HepG2 (cell line): ENCODE measurements at regions not wholly inside any gene's neighbourhood (a gene's known extent, or its start where the extent isn't known, plus 50 kb on each side); places are given as distances from the start of the nearest gene placed in this dataset.

Source experiments
- ATAC-seq: fragments of 200-7000 bp; cut with Tn5 transposase; 3 replicates; pipeline ENCODE4 v1.9.1; 2020; ENCODE audit warnings: mild to moderate bottlenecking, moderate library complexity
- BruUV-seq: library from RNA; stranded (reverse); fragments of 400-500 nt; replicated peaks from 2 replicates; lab custom pipeline; 2021; lab: Mats Ljungman, UMichigan
- CTCF ChIA-PET: fragments of 300-600 bp; formaldehyde crosslinking; extraction: SDS; loops from one replicate; lab custom pipeline; 2021; ENCODE audit warnings: low total read pairs, inconsistent platforms, low intra/inter-chr PET ratio; lab: Yijun Ruan, JAX
- POLR2A ChIA-PET: fragments of 350-600 bp; sonication (Branson Sonifier 250); formaldehyde crosslinking; loops from one replicate; lab custom pipeline; 2020; ENCODE audit warnings: antibody characterized with exemption, inconsistent platforms; lab: Yijun Ruan, JAX
- DNase-seq: peaks from one replicate; pipeline ENCODE4 v3.0.0-alpha.2; 2015; ENCODE audit warnings: low spot score
- FAIRE-seq: peaks from 3 replicates; lab custom pipeline; 2011; peaks lifted over from hg19 to GRCh38; lab: Jason Lieb, UNC
- H2AFZ ChIP-seq: one replicate; pipeline ENCODE4 v1.6.1; 2011; ENCODE audit warnings: low read length, inconsistent platforms
- H3K27ac ChIP-seq: fragments of 300-600 bp; 3 replicates; pipeline ENCODE4 v1.8.0; 2011; ENCODE audit warnings: mixed run types, mild to moderate bottlenecking, mixed read lengths, low read length, inconsistent platforms; ENCODE audit not compliant: insufficient read depth; ENCODE audit errors: extremely low read length
- H3K27me3 ChIP-seq, 2 experiments: fragments of 200-600 bp in 1 of 2; 2 replicates in 1 of 2; 3 replicates in 1 of 2; pipeline versions ENCODE4 v1.6.0 to v1.8.0; 2011; ENCODE audit warnings: low read length in 2 of 2, mild to moderate bottlenecking in 2 of 2, moderate library complexity in 2 of 2, inconsistent platforms in 1 of 2; ENCODE audit not compliant: insufficient read depth in 2 of 2, control insufficient read depth in 1 of 2
- H3K36me3 ChIP-seq, 2 experiments: fragments of 200-600 bp in 1 of 2; replicated peaks in 1 of 2; 2 replicates in 1 of 2; 3 replicates in 1 of 2; pipeline versions ENCODE4 v1.5.1 to v1.8.0; 2011; ENCODE audit warnings: low read length in 2 of 2, inconsistent platforms in 1 of 2; ENCODE audit not compliant: insufficient read depth in 2 of 2, control insufficient read depth in 1 of 2
- H3K4me1 ChIP-seq: 2 replicates; pipeline ENCODE4 v1.5.1; 2012; ENCODE audit warnings: low read length, inconsistent platforms; ENCODE audit not compliant: insufficient read depth
- H3K4me2 ChIP-seq: 2 replicates; pipeline ENCODE4 v1.6.0; 2011; ENCODE audit warnings: low read depth, low read length, inconsistent platforms
- H3K4me3 ChIP-seq, 3 experiments: fragments of 200-600 bp in 1 of 3; sonication (generic), shearing (Covaris generic) in 1 of 3; replicated peaks in 1 of 3; 2 replicates each; pipeline ENCODE4 v1.5.1; 2011 to 2016; ENCODE audit warnings: low read length in 3 of 3, inconsistent platforms in 2 of 3, low read depth in 2 of 3, mild to moderate bottlenecking in 2 of 3, control low read depth in 1 of 3, mixed read lengths in 1 of 3; ENCODE audit not compliant: insufficient read depth in 1 of 3
- H3K79me2 ChIP-seq: one replicate; pipeline ENCODE4 v1.6.1; 2011; ENCODE audit warnings: low read length, inconsistent platforms; ENCODE audit not compliant: insufficient read depth
- H3K9ac ChIP-seq: 2 replicates; pipeline ENCODE4 v1.6.0; 2011; ENCODE audit warnings: mild to moderate bottlenecking, low read depth, low read length, inconsistent platforms; ENCODE audit not compliant: insufficient read depth
- H3K9me3 ChIP-seq: 2 replicates; pipeline ENCODE4 v1.5.1; 2012; ENCODE audit warnings: mild to moderate bottlenecking, low read length
- H4K20me1 ChIP-seq: 2 replicates; pipeline ENCODE4 v1.6.0; 2011; ENCODE audit warnings: inconsistent platforms, mild to moderate bottlenecking, low read length, moderate library complexity; ENCODE audit not compliant: insufficient read depth
- BHLHE40 ChIP-seq: IDR thresholded peaks from 2 replicates; pipeline ENCODE4 v1.6.1; 2011; ENCODE audit warnings: low read length, improper control_type of control experiment
- KDM4B ChIP-seq: sonication (generic); formaldehyde crosslinking; IDR thresholded peaks from 2 replicates; pipeline ENCODE4 v1.4.0; 2020; ENCODE audit warnings: missing genetic modification reagents
- MAFK ChIP-seq, 2 experiments: IDR thresholded peaks in 1 of 2; conservative IDR thresholded peaks in 1 of 2; 2 replicates each; pipeline ENCODE4 v1.6.1; 2011; ENCODE audit warnings: improper control_type of control experiment in 2 of 2, low read length in 2 of 2
- MZF1 ChIP-seq: sonication (generic); formaldehyde crosslinking; IDR thresholded peaks from 2 replicates; pipeline ENCODE4 v1.8.1; 2023; ENCODE audit warnings: mild to moderate bottlenecking, missing genetic modification reagents, borderline replicate concordance
- ZNF879 ChIP-seq: sonication (generic); formaldehyde crosslinking; IDR thresholded peaks from 2 replicates; pipeline ENCODE4 v1.8.1; 2023; ENCODE audit warnings: missing genetic modification reagents
- ZSCAN29 ChIP-seq: sonication (generic); formaldehyde crosslinking; conservative IDR thresholded peaks from 2 replicates; pipeline ENCODE4 v1.4.0; 2020; ENCODE audit warnings: mild to moderate bottlenecking, missing genetic modification reagents
- in situ Hi-C: cut with HindIII; loops from 2 replicates; pipeline ENCODE4 v1.10.0; 2017; ENCODE audit warnings: low pct_unique_long_range_greater_than_20kb; ENCODE audit not compliant: extremely low pct_ligation_motif_present
- intact Hi-C: fragments of 100-400 bp; cut with micrococcal nuclease; formaldehyde crosslinking; loops from one replicate; pipeline ENCODE4 v1.10.0; 2022; ENCODE audit not compliant: unreplicated experiment
- TF ChIP-seq, protein P1 (sequence below), 2 experiments: sonication (generic) in 1 of 2; formaldehyde crosslinking in 1 of 2; IDR thresholded peaks; 2 replicates each; pipeline versions ENCODE4 v1.4.0 to v1.6.1; 2016 to 2020; ENCODE audit warnings: borderline replicate concordance in 1 of 2, low read depth in 1 of 2, mild to moderate bottlenecking in 1 of 2, missing genetic modification reagents in 1 of 2

DNA sequence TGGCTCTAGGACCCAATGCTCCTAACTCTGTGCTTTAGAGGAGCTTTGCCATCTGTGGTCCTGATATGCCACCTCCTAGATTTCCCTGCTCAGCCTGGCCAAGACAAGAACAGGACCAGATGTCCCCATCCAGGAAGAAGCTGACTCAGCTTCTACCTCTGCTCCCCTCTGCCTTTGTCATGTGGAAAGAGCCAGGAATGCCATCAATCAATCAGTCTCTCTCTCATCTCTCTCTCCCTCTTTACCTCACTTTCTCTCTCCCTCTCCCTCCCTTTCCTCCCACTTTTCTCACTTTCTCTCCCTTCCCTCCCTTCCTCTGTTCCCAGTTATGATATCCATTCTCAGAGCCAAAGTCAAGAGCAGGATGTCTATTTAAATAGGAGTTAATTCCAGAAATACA, 892.5 kb upstream of the TMEM132C start:
- Histone ChIP-seq H3K9ac (no peak overlapping the region), H3K4me3 (no peak overlapping the region), H3K79me2 (no peaks in the 10 kb centered on the region), H3K27me3 (no peaks in the 10 kb centered on the region), H3K27ac (no peak overlapping the region), H3K9me3 (no peaks in the 10 kb centered on the region), H3K4me1 (no peaks in the 10 kb centered on the region), H3K36me3 (no peaks in the 10 kb centered on the region), H3K4me2 (no peak overlapping the region), H2AFZ (no peak overlapping the region), H4K20me1 (no peaks in the 10 kb centered on the region)
- POLR2A ChIA-PET, result no interaction called here
- intact Hi-C loops (loop anchor here (10.0 kb wide), 1 partner anchor 590 kb away; no protein-coding TSS in a partner anchor), in situ Hi-C loops (no loop called here)
- TF ChIP-seq BHLHE40 (no peak), ZNF879 (CRISPR knock-in tag) (no peak), MZF1 (CRISPR knock-in tag) (no peak), ZSCAN29 (no peak), MAFK (conservative IDR thresholded peaks at IDR 0.05 in 1 of 2, IDR thresholded peaks at IDR 0.05 in 1 of 2; ENCODE audit: low read length in 2 of 2) (peak in 1 of 2 experiments; percentile 36; a peak in 1 of 4 replicates), KDM4B (CRISPR knock-in tag) (no peak)
- TF ChIP-seq, protein P1, sequence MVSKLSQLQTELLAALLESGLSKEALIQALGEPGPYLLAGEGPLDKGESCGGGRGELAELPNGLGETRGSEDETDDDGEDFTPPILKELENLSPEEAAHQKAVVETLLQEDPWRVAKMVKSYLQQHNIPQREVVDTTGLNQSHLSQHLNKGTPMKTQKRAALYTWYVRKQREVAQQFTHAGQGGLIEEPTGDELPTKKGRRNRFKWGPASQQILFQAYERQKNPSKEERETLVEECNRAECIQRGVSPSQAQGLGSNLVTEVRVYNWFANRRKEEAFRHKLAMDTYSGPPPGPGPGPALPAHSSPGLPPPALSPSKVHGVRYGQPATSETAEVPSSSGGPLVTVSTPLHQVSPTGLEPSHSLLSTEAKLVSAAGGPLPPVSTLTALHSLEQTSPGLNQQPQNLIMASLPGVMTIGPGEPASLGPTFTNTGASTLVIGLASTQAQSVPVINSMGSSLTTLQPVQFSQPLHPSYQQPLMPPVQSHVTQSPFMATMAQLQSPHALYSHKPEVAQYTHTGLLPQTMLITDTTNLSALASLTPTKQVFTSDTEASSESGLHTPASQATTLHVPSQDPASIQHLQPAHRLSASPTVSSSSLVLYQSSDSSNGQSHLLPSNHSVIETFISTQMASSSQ (IDR thresholded peaks at IDR 0.05; ENCODE audit: low read depth), result no peak
- TF ChIP-seq, protein P1 (CRISPR knock-in tag; IDR thresholded peaks at IDR 0.05; ENCODE audit: borderline replicate concordance), result no peak
- no TSS peak for BruUV-seq
- DNase-seq, result no peak
- no peak for ATAC-seq
- FAIRE-seq, result no peak
- CTCF ChIA-PET, result no interaction called here
